Esophagus muscularis mucosa (tissue), 3 donors: ENCODE measurements at regions not wholly inside any gene's neighbourhood (a gene's known extent, or its start where the extent isn't known, plus 50 kb on each side); places are given as distances from the start of the nearest gene placed in this dataset.

Experiments
- POLR2A ChIP-seq: fragments of 450-650 bp; IDR thresholded peaks from one replicate; pipeline ENCODE4 v1.6.1; 2017; ENCODE audit warnings: antibody characterized with exemption, moderate library complexity, mild to moderate bottlenecking, low read depth
- POLR2AphosphoS5 ChIP-seq, 2 donors: sonication (generic); formaldehyde crosslinking; IDR thresholded peaks; one replicate each; pipeline ENCODE4 v1.6.1; 2017; ENCODE audit warnings: antibody characterized with exemption in 2 of 2
- TF ChIP-seq, protein P1 (sequence below), 3 experiments: fragments of 200-600 bp in 2 of 3; fragments of 450-650 bp in 1 of 3; sonication (generic) in 2 of 3; IDR thresholded peaks; one replicate each; pipeline ENCODE4 v1.5.1; 2017 to 2019; ENCODE audit warnings: antibody characterized with exemption in 3 of 3, mild to moderate bottlenecking in 2 of 3, moderate library complexity in 1 of 3

DNA sequence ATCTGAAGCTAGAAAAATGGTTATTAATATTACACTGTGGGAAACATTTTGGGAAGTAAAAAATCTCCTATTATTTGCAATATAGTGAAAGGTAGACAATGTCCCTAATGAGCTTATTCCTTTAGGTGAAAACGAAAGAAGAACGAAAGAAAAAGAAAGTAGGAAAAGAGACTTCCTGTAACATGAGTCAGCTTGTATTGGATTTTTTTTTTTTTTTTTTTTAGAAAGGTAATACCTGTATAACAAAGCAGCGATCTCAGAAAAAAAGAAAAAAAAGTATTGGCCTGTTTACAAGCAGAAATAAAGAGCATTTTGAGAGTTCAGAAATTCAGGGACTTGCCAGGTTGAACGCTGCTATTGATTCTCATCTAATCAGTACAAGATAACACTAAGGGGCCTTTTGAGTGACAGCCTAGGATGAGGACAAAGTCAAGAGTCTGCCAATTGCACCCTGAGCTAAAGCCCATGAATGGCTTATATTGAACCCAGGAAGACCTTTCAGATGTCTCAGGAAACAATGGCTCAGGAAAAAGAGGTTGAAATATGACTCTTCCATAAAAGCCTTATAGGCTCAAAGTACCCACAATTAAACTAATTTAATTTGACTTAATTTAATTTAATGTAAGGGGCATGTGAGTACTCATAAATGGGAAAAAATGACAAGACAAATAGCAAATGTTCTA is 615.6 kb upstream of the CDH2 start:
- TF ChIP-seq, protein P1, sequence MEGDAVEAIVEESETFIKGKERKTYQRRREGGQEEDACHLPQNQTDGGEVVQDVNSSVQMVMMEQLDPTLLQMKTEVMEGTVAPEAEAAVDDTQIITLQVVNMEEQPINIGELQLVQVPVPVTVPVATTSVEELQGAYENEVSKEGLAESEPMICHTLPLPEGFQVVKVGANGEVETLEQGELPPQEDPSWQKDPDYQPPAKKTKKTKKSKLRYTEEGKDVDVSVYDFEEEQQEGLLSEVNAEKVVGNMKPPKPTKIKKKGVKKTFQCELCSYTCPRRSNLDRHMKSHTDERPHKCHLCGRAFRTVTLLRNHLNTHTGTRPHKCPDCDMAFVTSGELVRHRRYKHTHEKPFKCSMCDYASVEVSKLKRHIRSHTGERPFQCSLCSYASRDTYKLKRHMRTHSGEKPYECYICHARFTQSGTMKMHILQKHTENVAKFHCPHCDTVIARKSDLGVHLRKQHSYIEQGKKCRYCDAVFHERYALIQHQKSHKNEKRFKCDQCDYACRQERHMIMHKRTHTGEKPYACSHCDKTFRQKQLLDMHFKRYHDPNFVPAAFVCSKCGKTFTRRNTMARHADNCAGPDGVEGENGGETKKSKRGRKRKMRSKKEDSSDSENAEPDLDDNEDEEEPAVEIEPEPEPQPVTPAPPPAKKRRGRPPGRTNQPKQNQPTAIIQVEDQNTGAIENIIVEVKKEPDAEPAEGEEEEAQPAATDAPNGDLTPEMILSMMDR (IDR thresholded peaks at IDR 0.05), result no peak
- TF ChIP-seq POLR2AphosphoS5 (IDR thresholded peaks at IDR 0.05), result no peak
- TF ChIP-seq POLR2A, result no peak
